ENCODE measurements at regions not wholly inside any gene's neighbourhood (a gene's known extent, or its start where the extent isn't known, plus 50 kb on each side); places are given as distances from the start of the nearest gene placed in this dataset.

- TF ChIP-seq NFE2L2 (IDR thresholded peaks at IDR 0.05; ENCODE audit: low read depth, low read length) (no peak), CTCF (conservative IDR thresholded peaks at IDR 0.05; ENCODE audit: low read depth, low read length) (no peak), POLR2A (IDR thresholded peaks at IDR 0.05; ENCODE audit: low read depth, low read length) (no peak), RFX5 (IDR thresholded peaks at IDR 0.05; ENCODE audit: low read depth, low read length) (no peak), MAFK (IDR thresholded peaks at IDR 0.05; ENCODE audit: low read depth, low read length) (no peak), ELK1 (IDR thresholded peaks at IDR 0.05; ENCODE audit: borderline replicate concordance, low read depth, low read length) (no peak), FOS (IDR thresholded peaks at IDR 0.05; ENCODE audit: low read depth, low read length) (no peak), MAZ (IDR thresholded peaks at IDR 0.05; ENCODE audit: borderline replicate concordance, low read depth, low read length) (no peak), USF2 (IDR thresholded peaks at IDR 0.05; ENCODE audit: low read depth, low read length) (no peak), RCOR1 (IDR thresholded peaks at IDR 0.05; ENCODE audit: insufficient replicate concordance, low read length) (no peak)
Measured at GRCh38 chr9:86751207-86751606, 196.1 kb downstream of the GAS1 start.
